Kidney epithelial cell (primary cell): ENCODE measurements at regions not wholly inside any gene's neighbourhood (a gene's known extent, or its start where the extent isn't known, plus 50 kb on each side); places are given as distances from the start of the nearest gene placed in this dataset.

Experiments
- DNase-seq: peaks from one replicate; pipeline ENCODE4 v3.0.0-alpha.2; 2010; ENCODE audit warnings: low read depth
- H3K27me3 ChIP-seq: 2 replicates; pipeline ENCODE4 v1.6.0; 2011; ENCODE audit warnings: low read length; ENCODE audit not compliant: control insufficient read depth, insufficient read depth
- H3K36me3 ChIP-seq: 2 replicates; pipeline ENCODE4 v1.5.1; 2011; ENCODE audit warnings: low read length; ENCODE audit not compliant: control insufficient read depth, insufficient read depth
- H3K4me3 ChIP-seq: 2 replicates; pipeline ENCODE4 v1.5.1; 2011; ENCODE audit warnings: low read depth, mild to moderate bottlenecking, control low read depth, low read length
- CTCF ChIP-seq: IDR thresholded peaks from 2 replicates; pipeline ENCODE4 v1.5.1; 2011; ENCODE audit warnings: mild to moderate bottlenecking, moderate library complexity, low read length, control low read depth, inconsistent platforms; ENCODE audit not compliant: insufficient read depth, poor library complexity, severe bottlenecking

DNA sequence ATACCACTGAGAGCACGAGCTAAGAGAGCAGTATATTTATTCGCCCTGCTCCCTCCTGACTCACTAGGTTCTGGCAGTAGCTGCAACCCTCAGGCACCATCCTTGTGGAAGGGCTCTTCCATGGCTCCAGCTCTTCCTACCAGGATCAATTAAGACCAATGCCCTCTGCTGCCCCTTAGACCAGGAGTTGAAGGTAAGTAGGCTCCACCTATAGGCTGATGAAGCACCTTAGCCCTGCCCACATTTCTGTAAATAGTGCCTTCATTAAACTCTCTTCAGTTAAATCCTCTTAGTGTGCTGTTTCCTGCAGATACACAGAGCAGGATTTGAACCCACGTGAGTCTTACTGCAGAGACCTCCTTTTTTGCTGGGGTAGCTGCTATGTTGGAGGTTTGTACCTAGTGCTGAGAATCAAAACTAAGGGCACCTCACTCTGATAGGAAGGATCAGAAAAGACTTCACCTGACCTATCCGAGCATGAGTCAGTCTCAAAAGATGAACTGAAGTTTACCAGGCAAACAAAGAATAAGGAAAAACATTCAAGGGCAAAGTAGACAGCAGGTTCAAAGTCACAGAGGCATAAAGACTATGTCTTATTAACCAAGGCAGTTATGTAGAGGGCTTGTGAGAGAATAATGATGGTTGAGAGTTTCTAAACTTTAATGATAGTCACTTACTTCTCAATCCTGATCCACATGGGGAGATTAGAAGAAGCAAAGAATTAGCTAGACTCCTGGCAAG, 56.9 kb upstream of the BEND6 start:
- Histone ChIP-seq H3K36me3 (no peaks in the 10 kb centered on the region), H3K27me3 (no peaks in the 10 kb centered on the region), H3K4me3 (no peak overlapping the region)
- DNase-seq: no peak
- TF ChIP-seq CTCF: no peak

DNA sequence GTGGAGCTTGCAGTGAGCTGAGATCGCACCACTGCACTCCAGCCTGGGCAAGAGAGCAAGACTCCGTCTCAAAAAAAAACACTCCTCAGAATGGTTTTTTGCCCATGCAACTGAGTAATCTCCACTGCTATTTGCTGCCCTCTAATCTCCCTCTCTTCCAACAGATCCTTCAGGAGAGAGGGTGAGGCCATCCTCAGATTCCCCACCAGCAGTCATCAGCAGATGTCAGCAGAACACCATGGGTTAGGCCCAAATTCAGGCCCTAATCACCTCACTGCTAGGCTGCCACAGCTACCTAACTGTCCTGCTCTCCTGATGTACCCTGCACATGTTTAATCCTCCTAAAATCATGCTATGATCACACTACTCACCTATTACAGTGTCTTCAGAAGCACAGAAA, 63.2 kb upstream of the BEND6 start:
- no peaks in the 10 kb centered on the region for H3K27me3 ChIP-seq
- no peak for TF ChIP-seq CTCF
- no peak overlapping the region for H3K4me3 ChIP-seq
- DNase-seq: no peak
- H3K36me3 ChIP-seq: no peaks in the 10 kb centered on the region

DNA sequence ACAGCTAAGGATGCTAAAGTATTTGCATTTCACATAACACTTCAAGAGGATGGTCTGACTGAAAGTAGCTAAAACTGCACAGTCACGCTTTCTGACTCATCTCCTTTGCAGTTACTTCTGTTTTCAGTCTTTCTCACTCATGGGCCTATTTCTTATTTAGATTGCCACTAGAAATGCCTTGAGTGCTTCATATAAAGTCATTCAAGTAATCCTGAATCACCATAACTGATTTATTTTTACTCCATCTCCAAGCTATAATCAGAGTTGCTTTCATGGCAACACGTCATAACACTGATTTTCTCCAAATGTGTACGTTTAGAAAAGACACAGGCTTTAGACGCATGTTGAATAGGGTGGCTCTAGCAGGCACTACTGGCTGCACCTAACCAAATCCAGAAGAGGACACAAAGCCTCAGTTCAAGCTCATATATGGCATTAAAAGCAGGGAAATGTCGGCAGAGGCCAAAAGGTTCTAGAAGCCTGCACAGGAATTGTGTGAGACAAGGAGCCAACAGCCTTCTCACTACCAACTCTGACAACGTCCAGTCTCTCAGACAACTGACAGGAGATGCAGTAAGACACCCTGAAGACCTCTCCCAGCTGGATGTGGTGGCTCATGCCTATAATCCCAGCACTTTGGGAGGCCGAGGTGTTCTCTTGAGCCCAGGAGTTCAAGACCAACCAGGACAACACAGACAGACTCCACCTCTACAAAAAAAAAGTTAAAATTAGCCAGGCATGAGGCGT, 64.1 kb upstream of the BEND6 start:
- Histone ChIP-seq H3K36me3 (no peaks in the 10 kb centered on the region), H3K4me3 (no peak overlapping the region), H3K27me3 (no peaks in the 10 kb centered on the region)
- no peak for DNase-seq
- no peak for TF ChIP-seq CTCF

DNA sequence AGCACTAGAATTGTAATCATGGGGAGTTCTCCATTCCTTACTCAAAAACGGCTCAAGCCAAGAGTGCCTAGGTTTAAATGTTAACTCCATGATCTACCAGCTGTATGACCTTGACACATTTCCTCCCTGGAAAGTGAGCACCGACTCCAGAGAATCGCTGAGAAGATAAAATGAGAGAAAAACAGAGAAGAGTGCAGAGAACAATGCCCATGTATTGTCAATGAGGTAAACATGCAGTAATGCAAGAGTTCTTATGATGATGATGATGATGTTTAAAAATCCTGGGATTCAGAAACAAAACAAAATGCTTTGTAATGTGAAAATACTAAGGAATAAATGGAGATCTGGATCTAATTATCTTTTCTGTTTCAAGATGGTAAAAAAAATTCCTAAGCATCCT, 64.8 kb upstream of the BEND6 start:
- H3K4me3 ChIP-seq: no peak overlapping the region
- no peaks in the 10 kb centered on the region for H3K36me3 ChIP-seq
- H3K27me3 ChIP-seq: no peaks in the 10 kb centered on the region
- TF ChIP-seq CTCF: no peak
- no peak for DNase-seq

GRCh38 chr6:56889492-56889891, 65.4 kb upstream of the BEND6 start:
- no peak for TF ChIP-seq CTCF
- DNase-seq: no peak
- Histone ChIP-seq H3K36me3 (no peaks in the 10 kb centered on the region), H3K27me3 (no peaks in the 10 kb centered on the region), H3K4me3 (no peak overlapping the region)
